HFFc6 (cell line): ENCODE measurements at regions not wholly inside any gene's neighbourhood (a gene's known extent, or its start where the extent isn't known, plus 50 kb on each side); places are given as distances from the start of the nearest gene placed in this dataset.

ENCODE experiments used
- DNase-seq: peaks from one replicate; pipeline ENCODE4 v3.0.0-alpha.2; 2018
- H3K27ac Mint-ChIP-seq: 2 replicates; pipeline ENCODE4 v1.8.0; 2020; ENCODE audit warnings: mild to moderate bottlenecking, mixed read lengths
- H3K27me3 Mint-ChIP-seq: 2 replicates; pipeline ENCODE4 v1.8.0; 2021; ENCODE audit warnings: mild to moderate bottlenecking, moderate library complexity, mixed read lengths; ENCODE audit not compliant: insufficient read depth
- H3K36me3 Mint-ChIP-seq: 2 replicates; pipeline ENCODE4 v1.8.0; 2021; ENCODE audit warnings: low read depth, mixed read lengths
- H3K4me1 Mint-ChIP-seq: 2 replicates; pipeline ENCODE4 v1.8.0; 2020; ENCODE audit warnings: low read depth, mixed read lengths
- H3K4me3 Mint-ChIP-seq: 2 replicates; pipeline ENCODE4 v1.8.0; 2020; ENCODE audit warnings: mild to moderate bottlenecking, moderate library complexity, mixed read lengths
- H3K9me3 Mint-ChIP-seq: 2 replicates; pipeline ENCODE4 v1.8.0; 2020; ENCODE audit warnings: mild to moderate bottlenecking, mixed read lengths
- TF ChIP-seq, protein P1 (sequence below): fragments of 200-600 bp; sonication (generic); IDR thresholded peaks from 2 replicates; pipeline ENCODE4 v1.5.0; 2021; ENCODE audit warnings: antibody characterized with exemption, mild to moderate bottlenecking

DNA sequence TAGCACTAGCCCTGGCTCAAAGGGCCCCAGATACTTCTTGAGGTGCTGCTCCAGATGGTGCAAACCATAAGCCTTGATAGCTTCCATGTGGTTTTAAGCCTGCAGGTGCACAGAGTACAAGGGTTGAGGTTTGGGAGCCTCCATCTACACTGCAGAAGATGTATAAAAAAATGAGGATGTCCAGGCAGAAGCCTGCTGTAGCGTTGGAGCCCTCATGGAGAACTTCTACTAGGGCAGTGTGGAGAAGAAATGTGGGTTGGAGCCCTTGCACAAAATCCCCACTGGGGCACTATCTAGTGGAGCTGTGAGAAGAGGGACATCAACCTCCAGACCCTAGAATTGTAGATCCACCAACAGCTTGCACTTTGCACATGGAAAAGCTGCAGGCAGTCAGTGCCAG is 231.9 kb downstream of the CHIC2 start:
- Mint-ChIP-seq H3K36me3 (peaks cover 26% of the 10 kb centered on the region), H3K9me3 (peaks cover 37% of the 10 kb centered on the region), H3K4me3 (no peak overlapping the region), H3K27ac (no peak overlapping the region), H3K27me3 (peaks cover 14% of the 10 kb centered on the region), H3K4me1 (no peaks in the 10 kb centered on the region)
- TF ChIP-seq, protein P1, sequence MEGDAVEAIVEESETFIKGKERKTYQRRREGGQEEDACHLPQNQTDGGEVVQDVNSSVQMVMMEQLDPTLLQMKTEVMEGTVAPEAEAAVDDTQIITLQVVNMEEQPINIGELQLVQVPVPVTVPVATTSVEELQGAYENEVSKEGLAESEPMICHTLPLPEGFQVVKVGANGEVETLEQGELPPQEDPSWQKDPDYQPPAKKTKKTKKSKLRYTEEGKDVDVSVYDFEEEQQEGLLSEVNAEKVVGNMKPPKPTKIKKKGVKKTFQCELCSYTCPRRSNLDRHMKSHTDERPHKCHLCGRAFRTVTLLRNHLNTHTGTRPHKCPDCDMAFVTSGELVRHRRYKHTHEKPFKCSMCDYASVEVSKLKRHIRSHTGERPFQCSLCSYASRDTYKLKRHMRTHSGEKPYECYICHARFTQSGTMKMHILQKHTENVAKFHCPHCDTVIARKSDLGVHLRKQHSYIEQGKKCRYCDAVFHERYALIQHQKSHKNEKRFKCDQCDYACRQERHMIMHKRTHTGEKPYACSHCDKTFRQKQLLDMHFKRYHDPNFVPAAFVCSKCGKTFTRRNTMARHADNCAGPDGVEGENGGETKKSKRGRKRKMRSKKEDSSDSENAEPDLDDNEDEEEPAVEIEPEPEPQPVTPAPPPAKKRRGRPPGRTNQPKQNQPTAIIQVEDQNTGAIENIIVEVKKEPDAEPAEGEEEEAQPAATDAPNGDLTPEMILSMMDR = no peak
- no peak for DNase-seq

DNA sequence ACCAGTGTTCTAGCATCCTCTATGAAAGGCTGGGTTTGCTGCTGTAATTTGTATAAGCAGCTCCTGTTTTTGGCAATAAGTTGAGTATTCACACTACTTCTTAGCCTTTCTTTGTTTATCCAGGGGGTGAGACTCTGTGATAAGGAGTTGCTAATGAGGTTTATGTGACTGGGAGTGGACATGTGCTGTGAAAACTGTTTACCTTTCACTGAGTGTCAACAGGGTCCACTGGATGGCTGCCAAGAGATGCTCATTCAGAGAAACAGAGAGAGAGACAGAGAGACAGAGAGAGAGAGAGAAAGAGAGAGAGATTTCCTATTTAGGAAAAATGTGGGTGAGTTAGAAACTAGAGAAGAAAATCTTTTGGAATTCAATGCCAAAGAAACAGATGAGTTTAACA is 233.9 kb downstream of the CHIC2 start:
- peaks cover 40% of the 10 kb centered on the region for H3K9me3 Mint-ChIP-seq
- no peak for DNase-seq
- peaks cover 10% of the 10 kb centered on the region for H3K27me3 Mint-ChIP-seq
- H3K4me3 Mint-ChIP-seq = no peak overlapping the region
- H3K36me3 Mint-ChIP-seq = peaks cover 26% of the 10 kb centered on the region
- TF ChIP-seq, protein P1 = no peak
- no peaks in the 10 kb centered on the region for H3K4me1 Mint-ChIP-seq
- H3K27ac Mint-ChIP-seq = no peak overlapping the region

DNA sequence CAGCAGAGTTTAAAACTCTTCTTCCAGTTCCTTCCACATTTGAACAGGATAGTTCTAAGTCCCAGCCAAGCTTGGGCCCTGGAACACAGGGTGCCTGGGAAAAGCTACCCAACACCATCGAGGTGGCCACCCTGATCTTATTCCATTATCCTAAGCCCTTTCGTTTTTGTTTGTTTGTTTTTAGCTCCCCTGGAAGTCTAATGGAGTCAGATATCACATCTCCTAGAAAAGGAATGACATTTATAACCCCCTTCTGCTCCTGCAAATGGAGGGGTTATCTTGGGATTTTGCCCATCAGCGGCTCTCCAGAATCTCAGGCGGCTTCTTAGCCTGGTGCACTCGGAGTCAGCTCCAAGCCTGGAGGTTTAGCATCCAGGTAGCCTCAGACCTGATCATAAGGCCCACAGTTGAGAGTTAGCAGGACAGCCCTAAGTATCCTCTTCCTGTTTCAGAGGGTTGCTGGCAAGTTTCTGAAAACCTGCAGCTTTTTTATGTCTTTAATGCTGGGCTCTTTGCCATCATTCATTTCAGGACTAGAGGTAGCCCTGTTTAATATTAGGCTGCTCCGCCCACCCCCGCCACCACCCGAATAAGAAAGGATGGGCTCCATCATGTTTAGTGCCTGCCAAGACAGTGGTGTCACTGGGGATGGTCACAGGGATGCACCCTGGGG is 230.0 kb upstream of the LNX1 start:
- DNase-seq = no peak
- H3K9me3 Mint-ChIP-seq = peaks cover 2% of the 10 kb centered on the region; the same call in 1 of the 2 replicates
- H3K27ac Mint-ChIP-seq = no peak overlapping the region
- no peaks in the 10 kb centered on the region; the same call in 1 of the 2 replicates for H3K27me3 Mint-ChIP-seq
- peaks cover 17% of the 10 kb centered on the region; the same call in 1 of the 2 replicates for H3K4me1 Mint-ChIP-seq
- TF ChIP-seq, protein P1 = no peak
- no peak overlapping the region for H3K4me3 Mint-ChIP-seq
- H3K36me3 Mint-ChIP-seq = no peaks in the 10 kb centered on the region

DNA sequence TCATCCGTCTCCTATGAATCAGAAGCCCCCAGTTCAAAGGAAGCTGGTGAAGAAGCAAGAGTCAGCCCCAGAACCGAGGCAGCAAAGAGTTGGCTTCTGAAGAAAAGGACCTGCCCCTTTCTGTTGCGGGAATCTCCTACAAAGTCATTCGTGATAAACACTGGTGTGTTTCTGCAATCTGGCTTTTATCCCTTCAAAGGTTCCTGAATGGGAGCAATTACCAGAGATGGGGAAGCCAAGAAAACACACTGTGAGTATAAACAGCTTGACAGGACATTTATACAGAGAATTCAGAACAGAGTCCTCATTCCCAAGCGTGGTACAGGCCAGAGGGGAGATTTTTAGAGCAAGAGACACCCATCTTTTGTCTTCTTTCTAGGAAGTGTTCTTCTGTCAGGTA is 226.8 kb upstream of the LNX1 start:
- DNase-seq = no peak
- no peak overlapping the region for H3K27ac Mint-ChIP-seq
- peaks cover 28% of the 10 kb centered on the region for H3K4me1 Mint-ChIP-seq
- no peaks in the 10 kb centered on the region for H3K36me3 Mint-ChIP-seq
- peaks cover 1% of the 10 kb centered on the region; the same call in 1 of the 2 replicates for H3K27me3 Mint-ChIP-seq
- TF ChIP-seq, protein P1 = no peak
- no peaks in the 10 kb centered on the region for H3K9me3 Mint-ChIP-seq
- no peak overlapping the region for H3K4me3 Mint-ChIP-seq

DNA sequence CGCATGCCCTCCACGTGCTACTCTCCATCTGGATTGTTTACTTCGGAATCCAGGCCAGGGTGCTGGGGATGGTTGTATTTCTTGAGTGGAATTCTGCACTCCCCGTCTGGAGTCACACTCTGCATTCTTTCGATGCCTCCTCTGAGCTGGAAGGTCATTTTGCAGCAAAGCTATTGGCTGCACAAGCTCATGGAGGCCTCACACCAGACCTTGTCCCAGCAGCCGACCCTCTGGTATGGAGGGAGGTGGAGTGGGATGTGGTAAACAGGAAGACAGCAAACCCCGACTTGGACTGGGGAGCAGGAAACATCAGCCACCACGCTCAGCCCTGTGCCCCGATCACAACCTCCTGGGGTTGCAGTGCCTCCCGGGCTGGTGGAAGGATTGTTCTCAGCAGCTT is 225.3 kb upstream of the LNX1 start:
- TF ChIP-seq, protein P1 = no peak
- no peaks in the 10 kb centered on the region for H3K36me3 Mint-ChIP-seq
- H3K27me3 Mint-ChIP-seq = peaks cover 1% of the 10 kb centered on the region; the same call in 1 of the 2 replicates
- H3K9me3 Mint-ChIP-seq = no peaks in the 10 kb centered on the region
- H3K4me3 Mint-ChIP-seq = no peak overlapping the region
- H3K27ac Mint-ChIP-seq = no peak overlapping the region
- H3K4me1 Mint-ChIP-seq = peaks cover 28% of the 10 kb centered on the region
- peak; percentile 7 for DNase-seq
